ENCODE measurements at regions not wholly inside any gene's neighbourhood (a gene's known extent, or its start where the extent isn't known, plus 50 kb on each side); places are given as distances from the start of the nearest gene placed in this dataset.

DNA sequence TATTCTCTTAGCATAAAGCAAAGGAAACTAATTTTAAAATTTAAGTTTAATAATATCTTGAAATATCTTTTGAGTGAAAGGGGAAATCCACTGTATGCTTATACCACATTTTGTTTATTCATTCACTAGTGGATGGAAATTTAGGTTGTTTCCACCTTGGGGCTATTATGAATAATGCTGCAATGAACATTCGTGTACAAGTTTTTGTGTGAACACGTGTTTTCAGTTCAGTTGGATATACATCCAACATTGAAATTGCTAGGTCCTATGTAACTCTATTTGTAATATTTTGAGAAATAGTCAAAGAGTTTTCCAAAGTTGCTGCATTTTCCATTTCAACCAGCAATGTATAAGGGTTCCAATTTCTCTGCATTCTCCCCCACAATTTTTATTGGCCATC, 83.7 kb upstream of the ETV6 start:
- TF ChIP-seq GABPB1 (CRISPR knock-in tag; IDR thresholded peaks at IDR 0.05) (no peak), CREM (CRISPR knock-in tag; IDR thresholded peaks at IDR 0.05) (no peak), JUN (CRISPR knock-in tag; IDR thresholded peaks at IDR 0.05) (no peak), MYBL2 (CRISPR knock-in tag; IDR thresholded peaks at IDR 0.05) (no peak)
- TF ChIP-seq, protein P1, sequence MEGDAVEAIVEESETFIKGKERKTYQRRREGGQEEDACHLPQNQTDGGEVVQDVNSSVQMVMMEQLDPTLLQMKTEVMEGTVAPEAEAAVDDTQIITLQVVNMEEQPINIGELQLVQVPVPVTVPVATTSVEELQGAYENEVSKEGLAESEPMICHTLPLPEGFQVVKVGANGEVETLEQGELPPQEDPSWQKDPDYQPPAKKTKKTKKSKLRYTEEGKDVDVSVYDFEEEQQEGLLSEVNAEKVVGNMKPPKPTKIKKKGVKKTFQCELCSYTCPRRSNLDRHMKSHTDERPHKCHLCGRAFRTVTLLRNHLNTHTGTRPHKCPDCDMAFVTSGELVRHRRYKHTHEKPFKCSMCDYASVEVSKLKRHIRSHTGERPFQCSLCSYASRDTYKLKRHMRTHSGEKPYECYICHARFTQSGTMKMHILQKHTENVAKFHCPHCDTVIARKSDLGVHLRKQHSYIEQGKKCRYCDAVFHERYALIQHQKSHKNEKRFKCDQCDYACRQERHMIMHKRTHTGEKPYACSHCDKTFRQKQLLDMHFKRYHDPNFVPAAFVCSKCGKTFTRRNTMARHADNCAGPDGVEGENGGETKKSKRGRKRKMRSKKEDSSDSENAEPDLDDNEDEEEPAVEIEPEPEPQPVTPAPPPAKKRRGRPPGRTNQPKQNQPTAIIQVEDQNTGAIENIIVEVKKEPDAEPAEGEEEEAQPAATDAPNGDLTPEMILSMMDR (IDR thresholded peaks at IDR 0.05), result no peak
- TF ChIP-seq, protein P2, sequence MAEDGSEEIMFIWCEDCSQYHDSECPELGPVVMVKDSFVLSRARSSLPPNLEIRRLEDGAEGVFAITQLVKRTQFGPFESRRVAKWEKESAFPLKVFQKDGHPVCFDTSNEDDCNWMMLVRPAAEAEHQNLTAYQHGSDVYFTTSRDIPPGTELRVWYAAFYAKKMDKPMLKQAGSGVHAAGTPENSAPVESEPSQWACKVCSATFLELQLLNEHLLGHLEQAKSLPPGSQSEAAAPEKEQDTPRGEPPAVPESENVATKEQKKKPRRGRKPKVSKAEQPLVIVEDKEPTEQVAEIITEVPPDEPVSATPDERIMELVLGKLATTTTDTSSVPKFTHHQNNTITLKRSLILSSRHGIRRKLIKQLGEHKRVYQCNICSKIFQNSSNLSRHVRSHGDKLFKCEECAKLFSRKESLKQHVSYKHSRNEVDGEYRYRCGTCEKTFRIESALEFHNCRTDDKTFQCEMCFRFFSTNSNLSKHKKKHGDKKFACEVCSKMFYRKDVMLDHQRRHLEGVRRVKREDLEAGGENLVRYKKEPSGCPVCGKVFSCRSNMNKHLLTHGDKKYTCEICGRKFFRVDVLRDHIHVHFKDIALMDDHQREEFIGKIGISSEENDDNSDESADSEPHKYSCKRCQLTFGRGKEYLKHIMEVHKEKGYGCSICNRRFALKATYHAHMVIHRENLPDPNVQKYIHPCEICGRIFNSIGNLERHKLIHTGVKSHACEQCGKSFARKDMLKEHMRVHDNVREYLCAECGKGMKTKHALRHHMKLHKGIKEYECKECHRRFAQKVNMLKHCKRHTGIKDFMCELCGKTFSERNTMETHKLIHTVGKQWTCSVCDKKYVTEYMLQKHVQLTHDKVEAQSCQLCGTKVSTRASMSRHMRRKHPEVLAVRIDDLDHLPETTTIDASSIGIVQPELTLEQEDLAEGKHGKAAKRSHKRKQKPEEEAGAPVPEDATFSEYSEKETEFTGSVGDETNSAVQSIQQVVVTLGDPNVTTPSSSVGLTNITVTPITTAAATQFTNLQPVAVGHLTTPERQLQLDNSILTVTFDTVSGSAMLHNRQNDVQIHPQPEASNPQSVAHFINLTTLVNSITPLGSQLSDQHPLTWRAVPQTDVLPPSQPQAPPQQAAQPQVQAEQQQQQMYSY (CRISPR knock-in tag; IDR thresholded peaks at IDR 0.05), result no peak

All from WTC11 (cell line).